ENCODE measurements at regions not wholly inside any gene's neighbourhood (a gene's known extent, or its start where the extent isn't known, plus 50 kb on each side); places are given as distances from the start of the nearest gene placed in this dataset.
"Not testable (repeated sequence)": the region's sequence is repeated elsewhere in the genome, so short reads cannot be mapped to it uniquely, and the experiment has no call there.

GRCh38 chrX:3867067-3867831, 153.8 kb upstream of the PRKX start:
- TF ChIP-seq CTCF, POLR2A, POLR2AphosphoS5 (IDR thresholded peaks at IDR 0.05): not testable (repeated sequence)
